DOHH2 (cell line): ENCODE measurements at regions not wholly inside any gene's neighbourhood (a gene's known extent, or its start where the extent isn't known, plus 50 kb on each side); places are given as distances from the start of the nearest gene placed in this dataset.

Experiments used
- CTCF ChIP-seq: fragments of 200-600 bp; sonication (generic); IDR thresholded peaks from one replicate; pipeline ENCODE4 v1.5.1; 2014; ENCODE audit warnings: antibody characterized with exemption, mild to moderate bottlenecking, low read depth, low read length; ENCODE audit not compliant: poor library complexity, severe bottlenecking
- EZH2phosphoT487 ChIP-seq: fragments of 200-600 bp; sonication (generic); IDR thresholded peaks from 2 replicates; pipeline ENCODE4 v1.6.1; 2017; ENCODE audit warnings: borderline replicate concordance, mild to moderate bottlenecking, antibody characterized with exemption, low read length, moderate library complexity, mixed read lengths

GRCh38 chr12:40444174-40444573 is 219.4 kb downstream of the LRRK2 start:
- TF ChIP-seq CTCF (no peak), EZH2phosphoT487 (no peak)
